ENCODE measurements at regions not wholly inside any gene's neighbourhood (a gene's known extent, or its start where the extent isn't known, plus 50 kb on each side); places are given as distances from the start of the nearest gene placed in this dataset.

GRCh38 chr12:104870797-104871196 lies 87.3 kb downstream of the SLC41A2 start:
- TF ChIP-seq CTCF (IDR thresholded peaks at IDR 0.05) (no peak), REST (IDR thresholded peaks at IDR 0.05; ENCODE audit: insufficient read depth in 1 of 2, low read depth in 2 of 2, low read length in 1 of 2) (no peak), POLR2AphosphoS5 (IDR thresholded peaks at IDR 0.05; ENCODE audit: low read depth, low read length) (no peak), SIN3A (IDR thresholded peaks at IDR 0.05; ENCODE audit: borderline replicate concordance, insufficient read depth, low read depth, low read length) (no peak)
